ENCODE measurements at regions not wholly inside any gene's neighbourhood (a gene's known extent, or its start where the extent isn't known, plus 50 kb on each side); places are given as distances from the start of the nearest gene placed in this dataset.

DNA sequence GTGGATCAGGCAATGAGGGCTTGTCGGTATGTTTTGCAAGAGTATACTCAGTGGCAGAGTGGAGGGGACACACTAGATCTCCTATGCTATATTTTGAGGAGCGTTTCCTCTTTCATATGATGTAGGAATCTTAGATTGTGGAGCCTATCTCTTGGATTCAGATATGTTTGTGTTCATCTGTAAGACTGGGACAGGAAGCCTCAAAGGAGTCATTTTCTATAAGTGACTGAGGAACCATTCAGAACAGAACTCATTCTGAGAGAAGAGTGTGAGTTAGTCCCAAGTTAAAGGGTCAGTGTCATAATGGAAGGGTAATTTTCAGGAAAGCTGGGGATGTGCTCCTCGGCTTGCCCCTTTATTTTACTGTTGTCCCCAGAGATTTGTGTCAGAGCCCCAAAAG is 107.7 kb downstream of the PTGS2 start:
- H3K4me3 ChIP-seq (ENCODE audit: low read length): no peak overlapping the region
- TF ChIP-seq ZNF274 (IDR thresholded peaks at IDR 0.05; ENCODE audit: low read depth, low read length): no peak

DNA sequence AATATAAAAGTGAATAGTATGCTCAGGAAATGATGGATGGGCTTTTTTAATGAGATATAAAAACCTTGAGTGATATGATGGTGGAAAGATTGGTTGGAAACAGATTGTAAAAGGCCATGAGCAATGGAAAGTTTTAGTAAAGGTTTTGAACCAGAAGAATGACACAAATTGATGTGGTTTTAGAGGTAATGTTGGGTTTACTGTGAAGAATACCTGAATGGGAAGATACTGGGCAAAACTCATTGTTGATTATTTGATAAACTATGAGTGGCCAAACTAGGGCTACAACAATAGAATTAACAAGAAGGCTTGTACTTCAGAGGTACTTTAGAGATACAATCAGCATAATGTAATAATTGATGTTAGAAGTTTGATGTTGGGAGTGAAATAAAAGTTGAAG is 108.5 kb downstream of the PTGS2 start:
- no peak overlapping the region for H3K4me3 ChIP-seq (ENCODE audit: low read length)
- no peak for TF ChIP-seq ZNF274 (IDR thresholded peaks at IDR 0.05; ENCODE audit: low read depth, low read length)

DNA sequence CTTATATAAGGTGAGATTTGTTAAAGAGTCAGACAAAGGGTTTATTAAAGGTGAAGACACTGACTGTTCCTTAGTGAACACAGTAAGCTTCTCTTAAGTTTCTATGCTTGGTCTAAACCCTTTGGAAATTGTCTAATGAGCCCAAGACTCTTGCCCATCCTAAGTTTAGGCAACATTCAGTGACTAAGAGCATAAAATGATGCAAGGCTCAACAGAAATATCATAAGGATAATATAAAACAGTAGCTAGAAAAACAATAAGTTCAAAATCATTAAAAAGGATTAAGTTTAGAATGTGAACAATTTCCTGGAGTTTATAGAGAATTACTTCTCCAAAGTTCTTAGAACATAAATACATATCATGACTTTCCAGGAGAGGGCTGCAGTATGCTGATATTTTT is 108.9 kb upstream of the PDC start:
- no peak overlapping the region for H3K4me3 ChIP-seq (ENCODE audit: low read length)
- TF ChIP-seq ZNF274 (IDR thresholded peaks at IDR 0.05; ENCODE audit: low read depth, low read length): no peak

DNA sequence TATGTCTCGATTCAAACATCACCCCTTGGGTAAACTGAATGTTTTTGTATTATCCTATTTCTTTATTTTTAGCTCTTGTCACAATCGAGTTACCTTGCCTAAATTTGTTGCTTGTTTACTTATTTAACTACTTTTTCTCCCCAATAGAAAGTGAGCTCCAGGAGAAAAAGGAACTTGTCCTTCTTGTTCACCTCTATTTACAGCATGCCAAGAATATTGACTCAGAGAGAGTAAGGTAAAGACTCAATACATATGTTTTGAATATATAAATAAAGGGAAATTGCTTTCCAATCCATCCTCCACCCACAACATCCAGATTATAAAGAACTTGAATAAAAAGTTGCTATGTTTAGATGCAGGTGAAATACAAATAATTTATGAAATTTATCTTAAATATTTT is 107.3 kb upstream of the PDC start:
- H3K4me3 ChIP-seq (ENCODE audit: low read length): no peak overlapping the region
- no peak for TF ChIP-seq ZNF274 (IDR thresholded peaks at IDR 0.05; ENCODE audit: low read depth, low read length)

DNA sequence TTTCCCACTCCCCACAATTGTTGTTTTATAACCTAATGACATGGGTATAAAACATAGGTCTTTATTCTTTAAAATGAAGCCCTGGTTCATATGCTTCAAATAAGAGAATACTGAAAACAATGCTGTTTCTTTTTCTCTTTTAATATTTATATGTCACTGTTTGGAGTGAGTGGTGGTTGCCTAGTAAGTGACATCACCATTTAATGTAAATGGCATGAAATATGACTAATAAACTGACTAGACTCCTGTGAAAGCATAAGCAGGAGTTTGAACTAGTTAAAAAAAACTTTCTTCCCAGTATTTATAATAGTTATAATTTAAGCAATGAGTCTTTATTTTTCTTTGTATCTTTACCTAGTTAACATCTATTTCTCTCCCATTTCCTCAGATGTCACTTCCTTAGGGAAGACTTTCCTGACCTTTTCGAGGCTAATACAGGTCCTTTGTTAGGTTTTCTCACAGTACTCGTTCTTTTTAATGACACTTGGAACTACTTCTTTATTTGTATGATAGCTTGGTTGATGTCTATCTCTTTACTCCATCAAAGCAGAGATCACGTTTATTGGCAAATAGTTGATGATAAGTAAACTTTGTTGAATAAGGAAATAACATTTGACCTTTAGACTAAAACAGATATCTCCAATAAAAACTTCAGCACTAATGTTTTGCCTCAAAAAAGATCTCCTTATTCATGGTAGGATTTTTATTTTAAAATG is 105.4 kb upstream of the PDC start:
- TF ChIP-seq ZNF274 (IDR thresholded peaks at IDR 0.05; ENCODE audit: low read depth, low read length): no peak
- no peak overlapping the region for H3K4me3 ChIP-seq (ENCODE audit: low read length)

DNA sequence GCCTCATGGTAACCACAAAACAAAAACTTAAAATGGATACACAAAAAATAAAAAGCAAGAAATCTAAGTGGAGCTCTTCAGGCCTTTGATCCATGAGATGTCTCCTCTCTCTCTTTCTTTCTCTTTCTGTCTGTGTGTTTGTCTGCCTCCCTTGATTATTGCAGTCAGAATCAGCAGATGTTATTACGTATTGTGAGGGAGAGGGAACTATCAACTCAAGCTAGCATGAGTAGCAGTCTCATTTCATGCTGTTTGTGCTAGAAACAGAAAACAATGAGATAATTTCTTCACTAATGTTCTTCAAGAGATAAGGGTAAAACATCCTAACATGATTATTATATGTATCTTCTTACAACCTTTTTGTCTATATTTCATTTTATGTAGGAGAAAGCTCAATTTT is 103.7 kb upstream of the PDC start:
- TF ChIP-seq ZNF274 (IDR thresholded peaks at IDR 0.05; ENCODE audit: low read depth, low read length): no peak
- H3K4me3 ChIP-seq (ENCODE audit: low read length): no peak overlapping the region

DNA sequence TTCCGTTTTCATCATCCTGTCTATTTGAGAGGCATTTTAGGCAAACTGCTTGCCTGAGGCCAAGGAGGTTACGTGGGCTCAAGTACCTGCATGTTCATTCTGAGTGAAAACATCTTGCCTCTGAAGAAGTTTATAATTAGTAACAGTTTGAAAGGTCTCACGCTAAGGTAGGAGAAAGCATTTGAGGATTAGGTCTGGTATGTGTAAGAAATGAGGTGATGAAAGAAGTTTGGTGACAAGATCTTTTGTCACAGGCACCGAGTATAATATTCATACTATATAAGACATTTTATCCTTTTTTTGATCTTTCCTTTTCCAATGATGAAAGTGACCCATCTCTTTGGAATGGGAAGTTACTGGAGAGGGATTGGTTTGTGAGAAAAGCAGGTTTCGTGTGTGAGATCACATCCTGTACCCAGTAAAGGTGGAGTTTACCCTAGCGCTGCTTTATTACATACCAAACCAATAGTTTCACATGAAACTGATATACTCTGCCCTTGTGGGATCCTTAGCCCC is 98.7 kb upstream of the PDC start:
- H3K4me3 ChIP-seq (ENCODE audit: low read length): no peak overlapping the region
- TF ChIP-seq ZNF274 (IDR thresholded peaks at IDR 0.05; ENCODE audit: low read depth, low read length): no peak

DNA sequence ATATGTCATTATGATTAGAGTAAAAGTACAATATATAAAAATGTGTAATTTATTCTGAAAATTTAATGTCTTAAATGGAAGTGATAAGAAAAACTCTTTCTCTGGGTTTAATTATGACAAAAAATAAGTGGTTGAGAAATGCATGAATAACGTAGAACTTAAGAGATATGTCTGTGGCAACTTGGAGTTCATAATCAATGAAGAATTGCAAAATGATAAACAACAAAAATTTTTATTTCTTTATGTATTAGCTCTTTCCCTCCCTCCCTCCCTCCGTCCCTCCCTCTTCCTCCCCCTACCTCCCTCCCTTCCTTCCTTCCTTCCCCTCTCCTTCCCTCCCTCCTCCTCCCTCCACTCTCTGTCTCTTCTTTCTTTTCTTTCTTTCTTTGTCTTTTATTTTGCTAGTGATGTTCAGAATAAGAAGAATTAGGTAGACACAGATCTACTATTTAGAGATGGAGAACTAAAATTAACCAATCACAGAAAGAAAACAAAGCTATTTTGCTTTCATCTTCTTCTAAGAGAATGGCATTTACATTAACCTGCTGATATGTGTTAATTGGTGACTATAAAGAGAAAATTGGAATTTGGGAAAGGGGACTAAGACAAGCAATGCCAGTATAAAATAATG is 96.3 kb upstream of the PDC start:
- TF ChIP-seq ZNF274 (IDR thresholded peaks at IDR 0.05; ENCODE audit: low read depth, low read length): no peak
- H3K4me3 ChIP-seq (ENCODE audit: low read length): no peak overlapping the region

DNA sequence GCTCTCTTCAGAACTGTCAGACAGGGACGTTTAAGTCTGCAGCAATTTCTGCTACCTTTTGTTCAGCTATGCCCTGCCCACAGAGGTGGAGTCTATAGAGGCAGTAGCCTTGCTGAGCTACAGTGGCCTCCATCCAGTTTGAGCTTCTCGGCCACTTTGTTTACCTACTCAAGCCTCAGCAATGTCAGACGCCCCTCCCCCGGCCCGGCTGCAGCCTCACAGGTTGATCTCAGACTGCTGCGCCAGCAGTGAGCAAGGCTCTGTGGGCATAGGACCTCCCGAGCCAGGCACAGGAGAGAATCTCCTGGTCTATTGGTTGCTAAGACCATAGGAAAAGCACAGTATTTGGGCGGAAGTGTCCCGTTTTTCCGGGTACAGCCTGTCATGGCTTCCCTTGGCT is 89.9 kb upstream of the PDC start:
- no peak for TF ChIP-seq ZNF274 (IDR thresholded peaks at IDR 0.05; ENCODE audit: low read depth, low read length)
- no peak overlapping the region for H3K4me3 ChIP-seq (ENCODE audit: low read length)

DNA sequence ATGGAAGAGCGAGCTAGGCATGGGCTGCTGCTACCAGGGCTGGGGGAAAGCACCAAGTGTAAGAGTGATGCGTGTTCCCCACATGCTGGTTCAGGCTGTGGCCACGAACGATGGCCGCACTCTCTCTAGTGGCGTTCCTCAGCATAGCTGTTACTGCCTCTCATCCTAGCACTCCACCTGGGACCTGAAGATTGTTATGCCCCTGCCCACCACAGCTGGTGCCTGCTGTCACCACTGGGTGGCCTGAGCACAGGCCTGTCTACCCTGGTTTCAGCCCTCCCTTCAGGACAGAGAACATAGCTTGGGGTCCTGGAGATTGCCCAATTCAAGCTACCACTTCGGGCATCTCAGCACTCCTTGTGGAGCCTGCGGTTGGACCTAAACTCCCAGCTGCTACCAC is 80.1 kb upstream of the PDC start:
- no peak overlapping the region for H3K4me3 ChIP-seq (ENCODE audit: low read length)
- TF ChIP-seq ZNF274 (IDR thresholded peaks at IDR 0.05; ENCODE audit: low read depth, low read length): no peak

DNA sequence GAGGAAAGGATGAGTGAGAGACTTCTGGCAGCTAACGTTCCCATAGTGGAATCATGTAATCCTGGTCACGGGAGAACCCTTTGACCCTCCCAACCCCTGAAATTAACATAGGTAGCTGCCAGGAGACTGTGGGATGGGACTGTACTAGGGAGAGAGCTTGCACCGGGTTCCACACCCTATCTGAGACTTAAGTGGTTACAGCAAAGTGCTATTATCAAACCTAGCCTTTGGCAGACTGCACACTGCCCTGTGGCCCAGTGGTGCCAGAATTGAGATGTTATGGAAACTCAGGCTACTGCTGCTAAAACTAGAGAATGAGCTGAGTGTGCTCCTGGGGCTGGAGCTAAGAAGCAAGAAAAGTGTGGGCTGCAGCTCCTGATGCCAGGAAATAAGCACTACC is 79.6 kb upstream of the PDC start:
- no peak overlapping the region for H3K4me3 ChIP-seq (ENCODE audit: low read length)
- no peak for TF ChIP-seq ZNF274 (IDR thresholded peaks at IDR 0.05; ENCODE audit: low read depth, low read length)

DNA sequence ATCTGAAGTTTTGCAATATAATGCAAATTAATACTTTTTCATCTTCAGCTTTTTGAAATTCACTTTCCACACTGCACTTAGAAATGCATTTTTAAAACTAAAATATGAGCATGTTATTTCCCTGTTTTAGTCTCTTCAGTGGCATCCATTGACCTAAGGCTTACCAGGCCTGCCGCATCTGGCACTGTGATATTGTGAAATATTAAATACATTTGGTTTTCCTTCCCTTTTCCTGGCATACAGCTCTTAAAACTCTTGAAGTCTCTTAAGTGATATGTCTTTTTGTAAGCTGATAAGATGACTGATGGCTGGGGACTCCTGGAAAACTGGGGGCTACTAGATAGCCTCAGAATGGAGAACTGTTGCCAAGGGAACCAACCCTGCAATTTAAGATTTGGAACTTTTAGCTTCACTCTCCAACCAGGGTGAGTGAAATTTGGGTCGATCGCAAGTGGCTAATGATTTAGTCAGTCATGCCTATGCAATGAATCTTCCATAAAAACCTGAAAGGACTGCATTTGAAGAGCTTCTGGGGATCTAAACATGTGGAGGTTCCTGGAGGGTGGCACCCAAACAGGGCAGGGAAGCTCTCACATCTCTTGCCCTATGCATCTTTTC is 75.5 kb upstream of the PDC start:
- no peak overlapping the region for H3K4me3 ChIP-seq (ENCODE audit: low read length)
- no peak for TF ChIP-seq ZNF274 (IDR thresholded peaks at IDR 0.05; ENCODE audit: low read depth, low read length)

DNA sequence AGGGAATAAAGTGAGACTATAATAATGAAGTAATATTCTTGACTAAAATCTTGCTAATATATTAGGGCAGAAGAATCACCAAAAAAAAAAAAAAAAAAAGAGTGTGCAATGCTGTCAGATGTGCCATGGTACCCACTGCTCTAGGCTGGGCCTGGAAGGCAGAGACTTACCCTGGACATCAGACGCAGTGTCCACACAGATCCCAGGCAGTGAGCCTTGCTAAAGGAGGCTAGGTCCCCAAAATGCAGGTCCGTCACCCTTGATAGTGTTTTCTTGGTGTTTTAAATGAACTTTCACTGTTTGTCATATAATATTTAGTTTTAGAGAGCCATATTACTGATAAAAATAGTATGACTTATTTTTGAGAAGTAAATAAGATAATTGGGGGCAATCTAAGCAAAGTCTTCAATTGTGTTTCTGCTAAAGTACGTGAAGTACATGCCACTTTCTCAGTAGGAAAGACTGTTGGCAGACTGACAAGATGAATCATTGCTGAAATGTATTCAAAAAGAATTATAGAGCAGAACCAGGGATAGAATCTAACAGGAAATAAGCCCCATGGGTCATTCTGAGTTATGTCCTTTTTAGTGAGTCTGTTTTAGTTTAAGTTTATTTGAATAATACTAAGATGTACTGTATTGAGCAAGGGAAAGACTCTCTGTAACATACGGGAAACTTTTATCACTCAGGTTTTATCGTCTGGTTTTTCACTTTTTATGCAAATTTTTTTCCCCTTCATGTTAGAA is 74.6 kb upstream of the PDC start:
- TF ChIP-seq ZNF274 (IDR thresholded peaks at IDR 0.05; ENCODE audit: low read depth, low read length): no peak
- no peak overlapping the region for H3K4me3 ChIP-seq (ENCODE audit: low read length)

DNA sequence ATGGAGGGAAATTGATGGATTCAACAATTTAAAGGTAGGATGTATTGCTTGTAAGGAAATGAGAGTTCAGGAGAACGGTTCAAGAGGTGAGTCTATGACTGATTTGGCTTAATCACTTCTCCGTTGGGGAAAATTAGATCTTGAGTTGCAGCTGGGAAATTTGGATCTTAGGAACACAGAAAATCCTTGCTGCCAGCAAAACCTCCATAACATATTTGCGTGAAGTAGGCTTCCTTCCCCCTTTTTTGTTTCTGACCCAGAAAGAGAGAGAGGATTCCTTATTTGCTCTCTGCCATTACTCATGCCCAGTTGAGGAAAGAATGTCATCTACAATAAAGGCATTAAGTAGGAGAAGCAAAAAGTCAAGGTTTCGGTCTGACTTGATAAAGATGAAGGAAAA is 73.5 kb upstream of the PDC start:
- no peak overlapping the region for H3K4me3 ChIP-seq (ENCODE audit: low read length)

More for the DNA sequence above, 73.5 kb upstream of the PDC start:
- TF ChIP-seq ZNF274 (IDR thresholded peaks at IDR 0.05; ENCODE audit: low read depth, low read length): no peak
